ENCODE measurements at regions not wholly inside any gene's neighbourhood (a gene's known extent, or its start where the extent isn't known, plus 50 kb on each side); places are given as distances from the start of the nearest gene placed in this dataset.
"Not testable (repeated sequence)": the region's sequence is repeated elsewhere in the genome, so short reads cannot be mapped to it uniquely, and the experiment has no call there.

DNA sequence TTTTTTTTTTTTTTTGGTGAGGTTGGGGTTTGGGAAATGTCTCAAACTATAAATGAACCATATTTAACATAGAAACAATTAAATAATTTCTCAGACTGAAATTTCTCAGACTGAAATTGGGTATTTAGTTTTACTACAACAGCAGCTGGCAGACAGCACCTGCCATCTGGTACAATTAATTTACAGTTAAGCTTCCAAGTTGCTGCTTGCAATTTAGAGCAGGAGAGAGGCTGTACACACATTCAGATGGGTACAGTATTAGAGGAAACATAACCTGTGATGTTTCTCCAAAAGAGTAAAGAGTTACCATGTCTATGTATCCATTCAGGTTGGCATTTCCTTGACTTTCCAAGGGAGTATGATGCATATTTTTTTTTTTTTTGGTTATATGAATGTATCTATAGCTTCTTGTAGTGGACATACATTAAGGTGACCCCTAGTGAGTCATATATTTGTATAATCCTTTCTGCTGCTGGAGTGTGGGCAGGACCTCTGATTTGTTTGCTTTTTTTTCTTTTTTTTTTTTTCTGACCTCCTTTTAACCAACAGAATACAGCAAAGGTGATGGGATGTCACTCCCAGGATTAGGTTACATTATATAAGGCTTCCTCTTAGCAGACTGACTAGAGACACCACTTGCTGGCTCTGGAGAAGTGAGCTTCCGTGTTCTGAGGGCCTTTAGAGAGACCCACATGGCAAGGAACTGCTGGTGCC lies 201.7 kb downstream of the PTH2R start:
- intact Hi-C loops (cut with micrococcal nuclease) = no loop called here

GRCh38 chr2:208609166-208609804 lies 202.7 kb downstream of the PTH2R start:
- intact Hi-C loops (cut with micrococcal nuclease) = no loop called here

DNA sequence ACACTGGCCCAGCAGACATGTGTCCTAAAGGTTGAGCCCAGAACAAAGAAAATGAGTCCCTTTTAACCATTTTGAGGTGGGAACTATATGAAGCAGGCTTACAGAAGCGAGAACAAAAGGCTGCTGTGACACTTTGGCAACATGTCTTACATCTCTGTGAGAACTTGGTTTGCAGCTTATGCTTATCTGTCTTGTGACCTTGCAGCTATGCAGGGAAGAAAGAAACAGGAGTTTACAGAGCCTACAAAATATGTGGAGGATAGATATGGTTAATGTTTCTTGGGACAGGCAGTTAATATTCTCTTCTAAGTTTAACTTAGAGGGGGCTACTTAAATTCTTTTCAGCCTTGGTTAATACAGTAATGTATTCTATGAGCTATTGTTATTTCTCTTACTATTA lies 209.1 kb downstream of the PTH2R start:
- intact Hi-C loops (cut with micrococcal nuclease) = not testable (repeated sequence)

DNA sequence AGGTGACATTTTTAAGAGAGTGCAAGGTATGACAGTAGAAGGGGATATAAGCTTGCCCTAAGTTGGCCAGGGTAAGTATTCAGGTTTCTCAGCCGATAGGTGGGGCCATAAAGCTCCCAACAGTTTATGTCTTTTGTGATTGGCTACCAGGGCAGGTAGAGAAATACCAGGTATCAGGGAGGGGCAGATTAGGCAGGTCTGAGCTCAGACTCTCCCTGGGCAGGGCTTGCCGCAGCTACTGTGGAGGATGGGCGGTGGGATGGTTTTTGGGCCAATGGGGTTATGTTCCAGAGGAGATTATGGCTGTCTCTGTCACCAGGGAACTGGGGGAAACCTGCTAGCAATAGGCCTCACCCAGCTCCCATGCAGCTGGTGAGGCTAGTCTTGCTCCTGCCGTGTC lies 211.6 kb downstream of the PTH2R start:
- intact Hi-C loops (cut with micrococcal nuclease) = no loop called here

- intact Hi-C loops (cut with micrococcal nuclease) = no loop called here
These were observed 213.4 kb downstream of the PTH2R start for GRCh38 chr2:208619993-208620392.

DNA sequence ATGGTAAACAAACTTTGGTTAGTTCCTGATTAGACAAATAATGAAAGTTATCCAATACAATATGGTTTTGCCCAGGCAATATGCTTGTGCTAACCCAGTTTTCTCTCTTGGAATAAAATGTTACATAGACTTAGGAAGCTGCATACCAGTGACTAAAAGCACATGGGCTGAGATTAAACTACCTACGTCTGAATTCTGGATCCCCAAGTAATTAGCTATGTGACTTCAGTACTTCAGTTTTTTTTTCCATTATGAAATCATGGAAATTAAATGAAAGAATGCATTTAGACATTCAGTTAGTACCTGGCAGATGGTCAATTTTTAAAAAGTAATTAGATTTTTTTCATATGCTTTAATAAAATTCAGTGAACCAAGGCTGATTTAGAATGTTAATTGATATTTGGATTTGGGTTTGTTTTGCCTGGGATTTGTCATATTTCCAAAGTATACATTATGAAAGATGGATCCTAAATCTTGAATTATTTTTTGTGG lies 213.9 kb downstream of the PTH2R start:
- intact Hi-C loops (cut with micrococcal nuclease) = no loop called here

DNA sequence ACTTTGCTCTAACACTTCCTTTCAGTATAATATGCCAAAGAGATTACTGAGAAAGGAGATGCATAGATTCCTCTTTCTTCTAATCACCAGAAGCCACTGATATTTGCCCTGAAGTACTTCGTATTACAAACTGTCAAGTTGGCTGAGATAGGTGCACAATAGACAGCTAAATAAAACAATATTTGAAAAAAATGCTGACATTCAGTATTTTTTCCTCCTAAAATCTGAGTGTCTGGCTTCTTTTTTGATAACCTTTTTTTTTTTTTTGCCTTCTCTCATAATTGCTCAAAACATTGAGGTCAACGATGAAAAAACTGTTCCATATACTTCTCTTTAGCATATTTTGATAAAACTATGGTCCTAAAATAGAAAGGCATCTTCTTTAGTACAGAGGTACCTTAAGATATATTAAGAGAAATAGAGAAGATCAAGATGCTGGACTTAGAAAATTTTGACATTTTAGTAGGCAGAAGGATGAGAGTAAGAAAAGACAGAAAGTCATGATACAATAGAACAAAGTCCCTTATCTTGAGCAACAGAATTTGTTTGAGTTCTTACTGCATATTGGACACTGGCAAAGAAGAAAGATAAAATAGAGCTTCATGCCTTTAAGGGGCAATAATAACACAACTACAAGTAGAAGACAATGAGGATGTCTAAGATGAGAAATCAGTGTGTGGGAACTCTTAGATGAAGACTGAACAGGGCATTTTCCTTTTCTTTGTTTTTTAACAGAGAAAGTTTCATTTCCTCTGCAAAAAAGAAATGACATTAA lies 220.7 kb downstream of the PTH2R start:
- intact Hi-C loops (cut with micrococcal nuclease) = no loop called here

DNA sequence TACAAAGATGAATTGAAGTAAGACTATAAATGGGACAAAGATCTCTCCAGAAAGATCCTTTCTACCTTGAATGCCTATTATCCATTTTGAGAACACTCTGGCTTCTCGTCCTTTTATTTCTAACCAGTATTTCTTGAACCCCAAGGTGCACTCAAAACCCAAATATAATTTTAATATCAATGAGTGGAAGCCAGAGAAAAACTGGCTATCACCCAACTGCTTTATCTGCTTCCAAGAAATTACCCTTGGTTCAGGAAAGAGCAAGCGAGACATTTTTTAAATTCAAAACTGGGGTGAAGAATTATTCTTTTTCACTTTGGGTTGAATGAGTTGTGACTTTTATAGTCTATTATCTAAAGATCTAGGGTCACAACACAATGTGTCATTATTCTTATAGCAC lies 221.3 kb downstream of the PTH2R start:
- intact Hi-C loops (cut with micrococcal nuclease) = no loop called here

- intact Hi-C loops (cut with micrococcal nuclease) = no loop called here
These were observed 231.5 kb downstream of the PTH2R start for GRCh38 chr2:208638059-208638458.

DNA sequence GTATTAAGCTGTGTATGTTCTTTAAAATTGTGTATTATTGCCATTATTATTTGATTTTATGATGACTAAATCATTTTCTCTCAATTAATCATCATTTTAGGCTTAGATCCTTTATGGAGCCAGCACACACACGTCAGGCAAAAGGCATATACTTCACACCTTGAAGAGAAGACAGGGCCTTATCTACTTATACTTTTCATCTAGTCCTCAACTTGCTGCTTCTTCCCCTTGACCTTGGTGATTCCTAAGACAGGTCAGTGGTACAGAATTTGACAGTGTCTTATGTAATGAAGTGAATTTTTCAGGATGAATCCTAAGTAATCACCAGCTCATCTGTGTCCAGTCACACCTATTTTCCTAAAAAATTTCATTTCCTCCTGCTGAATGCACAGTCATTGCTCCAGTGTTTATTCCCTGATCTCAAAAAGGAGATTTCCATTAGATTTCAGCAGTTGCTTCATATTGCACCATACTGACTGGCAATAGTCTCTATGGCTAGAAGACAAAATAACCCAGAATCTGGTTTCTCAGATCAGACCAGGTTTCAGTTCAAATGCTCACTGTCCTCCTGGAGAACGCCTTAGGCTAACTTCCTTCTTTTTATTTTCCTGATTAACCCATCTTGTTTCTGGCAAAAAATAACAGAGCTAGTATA lies 235.7 kb downstream of the PTH2R start:
- intact Hi-C loops (cut with micrococcal nuclease) = loop anchor here (5.0 kb wide), 1 partner anchor 1610 kb away; no protein-coding TSS in a partner anchor

DNA sequence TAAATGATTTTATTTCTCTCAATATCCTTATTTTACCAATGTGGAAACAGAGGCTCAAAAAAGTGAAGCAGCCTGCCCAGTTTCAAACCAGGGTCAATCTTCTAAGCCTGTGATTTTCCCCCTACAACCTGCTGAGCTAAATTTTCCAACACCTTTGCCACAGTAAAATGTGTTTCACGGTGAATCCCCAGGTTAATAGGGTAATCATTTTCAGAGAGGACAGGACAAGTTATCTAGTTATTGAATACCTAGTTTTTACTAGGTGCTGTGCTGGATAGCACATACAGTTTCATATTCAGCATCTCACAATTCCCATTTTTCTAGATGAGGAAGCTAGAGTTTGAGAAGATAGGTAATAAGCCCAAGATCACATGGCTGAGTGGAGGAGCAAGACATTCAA lies 236.6 kb downstream of the PTH2R start:
- intact Hi-C loops (cut with micrococcal nuclease) = loop anchor here (5.0 kb wide), 1 partner anchor 1609 kb away; no protein-coding TSS in a partner anchor

- intact Hi-C loops (cut with micrococcal nuclease) = no loop called here
These were observed 238.6 kb downstream of the PTH2R start for GRCh38 chr2:208645226-208645625.

GRCh38 chr2:208648368-208648767 lies 241.8 kb downstream of the PTH2R start:
- intact Hi-C loops (cut with micrococcal nuclease) = no loop called here

- intact Hi-C loops (cut with micrococcal nuclease) = no loop called here
These were observed 246.8 kb downstream of the PTH2R start for GRCh38 chr2:208653383-208653782.

GRCh38 chr2:208654056-208654455 lies 247.5 kb downstream of the PTH2R start:
- intact Hi-C loops (cut with micrococcal nuclease) = no loop called here

- intact Hi-C loops (cut with micrococcal nuclease) = no loop called here
These were observed 250.9 kb downstream of the PTH2R start for GRCh38 chr2:208657468-208657867.

GRCh38 chr2:208669394-208669793 lies 262.8 kb downstream of the PTH2R start:
- intact Hi-C loops (cut with micrococcal nuclease) = no loop called here

GRCh38 chr2:208671284-208671683 lies 264.7 kb downstream of the PTH2R start:
- intact Hi-C loops (cut with micrococcal nuclease) = no loop called here

DNA sequence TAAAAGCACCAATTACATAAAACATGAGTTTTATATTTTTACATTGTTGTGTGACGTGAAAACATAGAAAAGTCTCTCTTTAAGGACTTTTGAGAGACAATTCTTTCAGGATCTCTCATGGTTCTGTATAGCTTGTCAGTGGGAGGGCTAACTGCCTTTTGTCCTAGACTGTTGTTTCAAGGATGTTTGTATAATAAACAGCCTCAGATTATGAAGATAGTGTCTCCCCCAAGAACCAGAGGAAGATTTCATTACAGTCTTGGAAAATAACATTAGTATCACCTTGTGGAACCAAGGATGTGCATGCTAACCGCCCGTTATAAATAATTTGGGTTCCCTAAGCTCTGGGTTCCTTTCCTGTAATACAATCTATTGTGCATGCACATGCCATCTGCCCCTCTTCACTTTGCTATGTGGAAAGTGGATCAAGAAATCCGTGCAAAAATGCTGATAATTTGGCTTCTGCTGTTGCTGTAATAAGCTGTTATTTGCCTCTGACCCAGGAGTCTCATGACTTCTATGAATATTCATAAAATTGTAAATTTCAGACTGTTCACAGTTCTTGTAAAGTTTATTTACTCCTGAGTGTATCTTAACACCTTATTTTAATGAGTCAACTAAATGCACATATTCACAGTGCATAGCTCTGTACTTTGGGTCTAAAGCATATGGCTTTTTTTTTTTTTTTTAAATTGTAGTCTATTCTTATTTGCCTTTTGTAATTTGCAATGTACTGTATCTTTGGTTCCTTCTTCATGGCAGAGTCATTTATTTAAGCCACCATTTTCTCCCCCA lies 265.5 kb downstream of the PTH2R start:
- intact Hi-C loops (cut with micrococcal nuclease) = no loop called here

DNA sequence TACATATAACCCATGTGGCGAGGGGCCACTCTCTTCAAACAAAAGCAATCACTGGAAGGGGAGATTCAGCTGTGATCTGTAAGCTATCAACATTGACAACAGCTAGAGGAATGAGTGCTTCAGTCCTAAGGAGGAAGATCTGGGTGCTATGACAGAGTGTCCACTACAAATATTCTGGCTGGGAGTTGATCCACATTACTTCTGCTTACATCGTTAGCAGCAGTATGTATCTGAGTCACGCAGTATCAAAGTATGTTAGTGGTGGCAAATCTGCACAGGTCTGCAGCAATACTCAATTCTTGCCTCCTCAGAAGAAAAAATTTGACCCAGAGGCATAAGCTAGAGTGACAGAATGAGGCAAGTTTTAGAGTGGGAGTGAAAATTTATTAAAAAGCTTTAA lies 267.0 kb downstream of the PTH2R start:
- intact Hi-C loops (cut with micrococcal nuclease) = no loop called here

DNA sequence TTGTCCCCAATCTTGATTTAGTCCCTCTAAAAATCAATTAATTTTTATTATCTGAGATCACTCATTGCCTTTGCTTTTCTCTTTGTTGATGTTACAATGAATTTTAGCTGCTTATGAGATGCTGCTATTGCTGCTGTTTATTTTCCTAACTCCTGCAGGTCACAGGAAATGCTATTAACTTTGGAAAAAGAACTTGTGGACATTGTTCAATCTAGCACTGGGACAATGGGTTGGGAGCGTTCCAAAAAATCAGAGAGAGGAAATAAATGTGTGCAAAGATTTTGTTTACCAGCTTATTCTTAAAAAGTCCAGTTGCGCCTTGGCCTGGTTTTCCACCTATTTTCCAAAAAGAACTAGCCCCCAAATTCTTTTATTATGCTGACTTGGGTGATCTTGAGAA lies 268.3 kb downstream of the PTH2R start:
- intact Hi-C loops (cut with micrococcal nuclease) = no loop called here

All from T-helper 1 cell treated with Interleukin-12 subunit alpha and Interleukin-12 subunit beta and Interleukin-4 antibody, amounts not matched to agents 30 ng/mL and 1 ng/mL, for 36 hours (primary cell).